ENCODE measurements at regions not wholly inside any gene's neighbourhood (a gene's known extent, or its start where the extent isn't known, plus 50 kb on each side); places are given as distances from the start of the nearest gene placed in this dataset.

DNA sequence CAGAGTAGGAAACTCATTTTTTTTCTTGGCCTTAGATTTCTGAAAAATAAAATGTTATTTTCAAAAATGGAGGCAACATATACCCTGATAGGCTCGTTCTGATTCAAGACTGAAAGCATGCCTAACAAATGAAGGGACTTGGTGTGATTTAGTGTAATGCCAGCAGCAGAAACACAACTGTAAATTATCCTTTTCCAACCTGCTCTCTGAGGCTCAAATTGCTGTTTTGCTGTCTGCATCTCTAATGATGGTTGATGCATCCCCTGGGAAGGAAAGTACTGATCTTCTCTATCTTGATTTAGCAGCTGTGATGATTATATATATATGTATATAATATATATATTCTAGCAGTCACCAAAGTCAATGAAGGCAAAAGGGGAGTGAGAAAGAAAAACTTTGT is 537.2 kb upstream of the API5 start:
- no peak overlapping the region for H3K9ac ChIP-seq (ENCODE audit: low read length)
- no peaks in the 10 kb centered on the region for H3K36me3 ChIP-seq (replicated peaks; ENCODE audit: insufficient read depth, low read length)
- H3K27ac ChIP-seq (ENCODE audit: low read length), result no peak overlapping the region

DNA sequence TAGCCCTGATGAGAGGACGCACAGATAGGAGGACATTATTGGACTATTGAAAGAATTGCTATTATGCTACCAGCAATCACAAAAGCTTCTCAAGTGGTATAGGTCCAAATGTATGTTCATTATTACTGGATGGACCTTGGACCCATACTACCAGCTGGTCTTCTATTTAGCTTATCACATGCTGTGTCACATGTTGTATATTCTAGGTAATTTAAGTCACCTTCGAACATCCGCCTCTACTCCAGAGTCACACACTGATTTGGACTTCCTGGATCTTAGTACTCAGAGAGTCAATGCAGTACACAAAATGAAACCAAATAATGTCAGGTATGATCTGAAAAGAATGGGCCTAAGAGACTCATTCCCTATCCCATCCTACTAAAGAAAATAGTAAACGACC is 534.0 kb upstream of the API5 start:
- TF ChIP-seq EZH2phosphoT487 (IDR thresholded peaks at IDR 0.05; ENCODE audit: low read length) (no peak), EZH2 (optimal IDR thresholded peaks at IDR 0.05; ENCODE audit: low read depth, low read length) (no peak)
- TF ChIP-seq, protein P1, sequence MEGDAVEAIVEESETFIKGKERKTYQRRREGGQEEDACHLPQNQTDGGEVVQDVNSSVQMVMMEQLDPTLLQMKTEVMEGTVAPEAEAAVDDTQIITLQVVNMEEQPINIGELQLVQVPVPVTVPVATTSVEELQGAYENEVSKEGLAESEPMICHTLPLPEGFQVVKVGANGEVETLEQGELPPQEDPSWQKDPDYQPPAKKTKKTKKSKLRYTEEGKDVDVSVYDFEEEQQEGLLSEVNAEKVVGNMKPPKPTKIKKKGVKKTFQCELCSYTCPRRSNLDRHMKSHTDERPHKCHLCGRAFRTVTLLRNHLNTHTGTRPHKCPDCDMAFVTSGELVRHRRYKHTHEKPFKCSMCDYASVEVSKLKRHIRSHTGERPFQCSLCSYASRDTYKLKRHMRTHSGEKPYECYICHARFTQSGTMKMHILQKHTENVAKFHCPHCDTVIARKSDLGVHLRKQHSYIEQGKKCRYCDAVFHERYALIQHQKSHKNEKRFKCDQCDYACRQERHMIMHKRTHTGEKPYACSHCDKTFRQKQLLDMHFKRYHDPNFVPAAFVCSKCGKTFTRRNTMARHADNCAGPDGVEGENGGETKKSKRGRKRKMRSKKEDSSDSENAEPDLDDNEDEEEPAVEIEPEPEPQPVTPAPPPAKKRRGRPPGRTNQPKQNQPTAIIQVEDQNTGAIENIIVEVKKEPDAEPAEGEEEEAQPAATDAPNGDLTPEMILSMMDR (IDR thresholded peaks at IDR 0.05; ENCODE audit: low read length), result no peak
- Histone ChIP-seq H3K9me2 (replicated peaks; ENCODE audit: insufficient read depth, low read length) (no peaks in the 10 kb centered on the region), H3K79me2 (ENCODE audit: low read length) (no peaks in the 10 kb centered on the region), H4K20me1 (ENCODE audit: insufficient read depth, low read length) (no peaks in the 10 kb centered on the region), H3F3A (ENCODE audit: insufficient read depth, low read length) (no peaks in the 10 kb centered on the region), H3K27me3 (replicated peaks; ENCODE audit: insufficient read depth, low read length) (no peaks in the 10 kb centered on the region), H3K4me3 (ENCODE audit: low read length) (no peak overlapping the region), H3K9me3 (replicated peaks; ENCODE audit: insufficient read depth, low read length) (no peaks in the 10 kb centered on the region), H3K27ac (ENCODE audit: low read length) (no peak overlapping the region), H3K36me3 (replicated peaks; ENCODE audit: insufficient read depth, low read length) (no peaks in the 10 kb centered on the region), H2AFZ (ENCODE audit: low read length) (no peak overlapping the region), H3K4me1 (ENCODE audit: low read length) (peaks cover 8% of the 10 kb centered on the region; the same call in 1 of the 2 replicates), H3K4me2 (ENCODE audit: low read depth, low read length) (no peak overlapping the region), H3K9ac (ENCODE audit: low read length) (no peak overlapping the region)
- DNase-seq, result no peak

More for the DNA sequence above, 537.2 kb upstream of the API5 start:
- no peak overlapping the region for H3K4me2 ChIP-seq (ENCODE audit: low read depth, low read length)
- no peaks in the 10 kb centered on the region for H4K20me1 ChIP-seq (ENCODE audit: insufficient read depth, low read length)
- no peaks in the 10 kb centered on the region for H3K79me2 ChIP-seq (ENCODE audit: low read length)
- H3K27me3 ChIP-seq (replicated peaks; ENCODE audit: insufficient read depth, low read length), result no peaks in the 10 kb centered on the region
- peaks cover 8% of the 10 kb centered on the region; the same call in 1 of the 2 replicates for H3K4me1 ChIP-seq (ENCODE audit: low read length)
- H3K4me3 ChIP-seq (ENCODE audit: low read length), result no peak overlapping the region
- H3K9me3 ChIP-seq (replicated peaks; ENCODE audit: insufficient read depth, low read length), result no peaks in the 10 kb centered on the region
- no peak for TF ChIP-seq EZH2phosphoT487 (IDR thresholded peaks at IDR 0.05; ENCODE audit: low read length)
- TF ChIP-seq EZH2 (optimal IDR thresholded peaks at IDR 0.05; ENCODE audit: low read depth, low read length), result no peak
- TF ChIP-seq, protein P1 (IDR thresholded peaks at IDR 0.05; ENCODE audit: low read length), result no peak
- H3F3A ChIP-seq (ENCODE audit: insufficient read depth, low read length), result no peaks in the 10 kb centered on the region
- no peak for DNase-seq
- no peaks in the 10 kb centered on the region for H3K9me2 ChIP-seq (replicated peaks; ENCODE audit: insufficient read depth, low read length)
- no peak overlapping the region for H2AFZ ChIP-seq (ENCODE audit: low read length)

DNA sequence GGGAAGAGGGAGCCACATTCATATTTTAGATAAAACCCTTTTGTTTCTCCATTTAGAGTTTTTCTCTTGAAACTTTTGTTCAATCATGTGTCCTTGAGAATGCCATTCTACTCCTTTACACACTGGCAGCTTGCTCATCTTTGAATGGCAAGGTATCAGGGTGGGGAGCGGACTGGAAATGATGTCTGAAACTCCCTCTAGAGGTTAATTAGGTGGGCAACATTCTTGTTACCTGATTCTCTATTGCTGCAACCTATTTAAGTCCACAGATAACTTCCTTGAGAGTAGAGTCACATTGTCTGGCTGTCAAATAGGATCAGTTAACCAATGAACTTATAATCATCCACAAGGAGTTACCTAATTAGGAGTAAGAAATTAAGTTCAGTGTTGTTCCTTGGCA is 533.6 kb upstream of the API5 start:
- no peaks in the 10 kb centered on the region for H3K9me2 ChIP-seq (replicated peaks; ENCODE audit: insufficient read depth, low read length)
- H3K9ac ChIP-seq (ENCODE audit: low read length), result no peak overlapping the region
- no peaks in the 10 kb centered on the region for H3K79me2 ChIP-seq (ENCODE audit: low read length)
- H4K20me1 ChIP-seq (ENCODE audit: insufficient read depth, low read length), result no peaks in the 10 kb centered on the region
- H3K4me3 ChIP-seq (ENCODE audit: low read length), result no peak overlapping the region
- H3F3A ChIP-seq (ENCODE audit: insufficient read depth, low read length), result no peaks in the 10 kb centered on the region
- no peak overlapping the region for H3K4me2 ChIP-seq (ENCODE audit: low read depth, low read length)
- H3K36me3 ChIP-seq (replicated peaks; ENCODE audit: insufficient read depth, low read length), result no peaks in the 10 kb centered on the region
- no peak for DNase-seq
- no peaks in the 10 kb centered on the region for H3K9me3 ChIP-seq (replicated peaks; ENCODE audit: insufficient read depth, low read length)
- no peaks in the 10 kb centered on the region for H3K27me3 ChIP-seq (replicated peaks; ENCODE audit: insufficient read depth, low read length)
- no peak overlapping the region for H2AFZ ChIP-seq (ENCODE audit: low read length)
- no peak for TF ChIP-seq EZH2phosphoT487 (IDR thresholded peaks at IDR 0.05; ENCODE audit: low read length)
- TF ChIP-seq, protein P1 (IDR thresholded peaks at IDR 0.05; ENCODE audit: low read length), result no peak
- no peak for TF ChIP-seq EZH2 (optimal IDR thresholded peaks at IDR 0.05; ENCODE audit: low read depth, low read length)
- H3K4me1 ChIP-seq (ENCODE audit: low read length), result peaks cover 6% of the 10 kb centered on the region; the same call in 1 of the 2 replicates
- no peak overlapping the region for H3K27ac ChIP-seq (ENCODE audit: low read length)

All from MM.1S (cell line).